NOMO-1 (cell line): ENCODE measurements at regions not wholly inside any gene's neighbourhood (a gene's known extent, or its start where the extent isn't known, plus 50 kb on each side); places are given as distances from the start of the nearest gene placed in this dataset.

Experiments used
- DNase-seq, 2 experiments: peaks; one replicate each; lab custom pipeline; 2025; ENCODE audit not compliant: unreplicated experiment in 2 of 2; lab: John Stamatoyannopoulos, UW

- no peak for DNase-seq
Measured at GRCh38 chr9:18020121-18020745, 441.4 kb downstream of the SH3GL2 start.

- no peak for DNase-seq
Measured at GRCh38 chr9:18022642-18023041, 443.8 kb downstream of the SH3GL2 start.

DNA sequence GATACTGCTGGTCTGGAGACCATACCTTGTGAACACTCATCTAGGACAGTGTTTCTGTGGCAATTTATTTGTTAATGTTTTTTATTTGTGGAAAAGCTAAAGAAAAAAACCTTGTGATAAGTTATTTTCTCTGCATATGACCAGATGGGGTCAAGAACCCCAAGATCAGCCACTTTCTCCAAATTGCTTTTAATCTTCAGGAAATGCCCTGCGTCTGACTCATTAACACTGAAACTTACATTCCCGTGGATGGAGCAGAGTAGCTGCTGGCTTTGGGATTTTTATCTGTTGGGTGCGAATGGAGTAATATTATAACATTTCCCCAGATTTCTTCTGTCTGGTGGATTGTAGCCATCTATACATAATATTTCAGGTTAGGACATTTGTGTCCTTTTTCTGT is 444.5 kb downstream of the SH3GL2 start:
- DNase-seq: no peak

GRCh38 chr9:18032636-18033035 is 441.3 kb upstream of the ADAMTSL1 start:
- DNase-seq: no peak

DNA sequence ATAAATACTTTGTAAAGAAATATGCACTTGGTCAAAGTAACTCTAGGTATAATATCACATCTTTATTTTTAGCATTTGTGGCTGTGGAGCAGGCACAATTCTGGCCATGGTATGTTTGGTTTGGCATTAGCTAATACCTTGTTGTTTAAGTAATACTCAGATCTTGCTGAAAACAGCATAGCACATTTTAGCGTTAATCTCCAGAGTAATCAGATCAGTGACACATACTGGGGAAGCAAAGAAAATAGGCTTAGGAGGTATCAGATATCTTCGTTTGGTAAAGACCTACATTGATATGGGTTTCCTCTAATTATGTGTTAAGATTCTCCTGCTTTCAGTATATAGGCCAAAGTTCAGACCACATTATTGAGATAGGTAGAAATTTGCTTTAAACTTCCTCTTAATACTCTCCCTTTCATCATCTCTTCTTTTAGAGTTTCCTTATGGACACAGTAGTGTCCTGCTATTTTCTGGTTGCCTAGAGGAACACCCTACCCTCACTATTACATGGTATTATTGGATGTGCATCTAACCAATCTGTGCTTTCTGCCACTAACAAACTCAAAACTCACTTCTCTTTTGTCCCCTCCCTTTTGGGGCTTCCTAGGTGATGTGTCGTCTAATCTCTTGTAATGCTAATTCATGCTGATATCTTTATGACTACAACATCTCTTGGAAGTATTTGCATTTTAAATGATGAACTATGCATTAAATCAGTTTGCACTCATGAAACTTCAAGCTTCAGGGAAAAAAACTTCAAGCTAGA is 437.3 kb upstream of the ADAMTSL1 start:
- no peak for DNase-seq

- DNase-seq: no peak
Measured at GRCh38 chr9:18037981-18038380, 436.0 kb upstream of the ADAMTSL1 start.

DNA sequence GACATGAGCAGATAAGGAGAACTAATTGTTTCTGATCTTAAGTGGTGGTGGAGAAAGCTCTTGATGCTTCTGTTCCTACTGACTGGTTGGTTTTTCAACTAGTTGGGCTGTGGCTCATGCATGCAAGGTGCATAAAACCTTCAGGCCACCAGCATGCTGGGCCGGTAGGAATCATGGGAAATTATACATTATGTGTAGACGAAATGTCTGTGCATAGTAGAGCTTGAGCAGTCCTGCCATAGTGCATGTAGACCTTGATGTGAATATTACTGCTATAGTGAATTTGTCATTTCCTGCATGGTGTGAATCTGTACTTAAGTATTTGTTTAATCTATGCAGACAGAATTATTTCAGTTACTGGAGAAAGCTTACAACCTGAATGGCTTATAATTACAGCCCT is 433.6 kb upstream of the ADAMTSL1 start:
- no peak for DNase-seq

DNA sequence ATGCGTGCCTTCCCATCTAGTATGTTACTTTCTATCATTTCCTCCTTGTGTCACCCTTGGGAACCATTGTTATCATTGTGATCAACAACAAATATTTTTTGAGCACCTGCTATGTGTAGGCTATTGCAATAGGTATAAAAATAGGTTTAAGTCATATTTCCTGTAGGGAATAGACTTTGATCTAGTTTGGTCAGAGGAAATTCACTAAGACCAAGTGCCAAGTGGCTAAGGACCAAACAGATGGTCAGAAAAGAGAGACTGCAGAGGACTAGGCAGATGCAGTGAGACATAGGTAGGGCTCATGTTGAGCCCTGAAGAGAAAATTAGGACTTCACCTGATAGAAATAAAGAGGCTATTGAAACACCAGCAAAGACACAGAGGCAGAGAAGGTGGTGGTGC is 430.0 kb upstream of the ADAMTSL1 start:
- no peak for DNase-seq

DNA sequence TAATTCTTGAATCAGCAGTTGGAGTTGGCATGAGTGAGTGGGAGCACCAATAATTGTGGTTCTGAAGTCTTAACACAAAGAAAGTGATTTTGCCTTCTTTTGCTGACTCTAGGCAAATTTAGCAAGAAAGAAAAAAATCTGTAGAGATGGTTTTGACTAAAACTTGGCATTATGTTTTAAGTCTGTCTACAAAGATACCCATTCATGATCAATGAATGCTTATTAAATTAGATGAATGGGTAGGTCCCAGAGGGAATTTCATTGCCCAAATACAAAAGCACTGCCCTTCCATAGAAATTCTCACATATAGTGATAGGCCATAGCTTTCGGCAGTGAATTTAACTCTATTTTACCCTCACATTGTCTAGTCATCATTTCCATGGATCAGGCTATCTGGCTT is 428.6 kb upstream of the ADAMTSL1 start:
- no peak for DNase-seq

GRCh38 chr9:18046068-18046467 is 427.9 kb upstream of the ADAMTSL1 start:
- DNase-seq: no peak

DNA sequence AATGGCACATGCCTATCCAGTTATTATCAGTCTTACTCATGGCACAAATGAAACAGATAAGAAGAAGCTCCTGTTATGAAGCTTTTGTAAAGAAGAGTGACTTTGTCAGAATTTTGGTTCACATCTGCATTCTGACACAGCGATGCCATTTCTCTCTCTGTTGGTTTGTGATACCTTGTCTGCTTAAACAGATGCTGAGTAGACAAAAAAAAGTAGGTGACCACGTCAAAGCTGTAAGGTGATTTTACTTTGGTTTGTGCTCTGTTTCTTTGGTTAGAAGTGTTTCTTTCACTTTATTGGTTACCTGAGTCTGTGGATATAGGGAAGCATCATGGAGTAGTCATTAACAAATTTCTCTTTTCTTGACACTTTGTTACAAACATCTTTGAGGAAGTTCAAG is 422.3 kb upstream of the ADAMTSL1 start:
- DNase-seq: no peak

- no peak for DNase-seq
Measured at GRCh38 chr9:18052060-18052459, 421.9 kb upstream of the ADAMTSL1 start.

GRCh38 chr9:18056269-18056992 is 417.5 kb upstream of the ADAMTSL1 start:
- DNase-seq: no peak

- DNase-seq: no peak
Measured at GRCh38 chr9:18056993-18057369, 417.0 kb upstream of the ADAMTSL1 start.

GRCh38 chr9:18058564-18059442 is 415.1 kb upstream of the ADAMTSL1 start:
- DNase-seq: no peak

- DNase-seq: no peak
Measured at GRCh38 chr9:18059447-18059846, 414.5 kb upstream of the ADAMTSL1 start.

DNA sequence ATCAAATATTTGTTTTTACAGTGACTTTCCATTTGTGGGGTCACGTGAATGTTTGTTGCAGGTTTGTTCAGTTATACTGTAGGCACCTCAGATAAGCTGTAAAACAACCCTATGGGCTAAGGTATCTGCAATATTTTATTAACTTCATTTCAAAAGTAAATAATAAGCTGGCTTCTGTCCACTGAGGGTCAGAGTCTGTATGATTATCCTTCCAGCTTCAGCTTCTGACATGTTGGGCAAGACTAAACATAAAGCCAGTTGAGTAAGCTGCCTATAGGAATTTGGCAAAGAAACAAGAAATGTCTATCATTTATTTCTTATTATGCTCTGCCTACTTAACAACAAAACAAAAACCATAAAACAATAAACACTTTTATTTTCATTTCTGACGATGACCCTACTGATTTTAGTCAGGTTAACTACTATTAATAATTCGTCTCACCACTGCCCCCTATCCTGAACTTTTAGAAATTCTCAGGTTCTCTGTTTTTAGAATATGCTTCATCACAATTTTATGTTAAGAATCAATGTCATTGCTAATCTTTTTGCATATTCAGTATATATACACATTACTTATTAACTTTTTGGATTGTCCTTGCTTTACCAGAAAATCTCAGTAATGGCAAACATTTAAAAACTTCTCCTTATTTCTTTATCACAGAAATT is 413.6 kb upstream of the ADAMTSL1 start:
- DNase-seq: no peak

DNA sequence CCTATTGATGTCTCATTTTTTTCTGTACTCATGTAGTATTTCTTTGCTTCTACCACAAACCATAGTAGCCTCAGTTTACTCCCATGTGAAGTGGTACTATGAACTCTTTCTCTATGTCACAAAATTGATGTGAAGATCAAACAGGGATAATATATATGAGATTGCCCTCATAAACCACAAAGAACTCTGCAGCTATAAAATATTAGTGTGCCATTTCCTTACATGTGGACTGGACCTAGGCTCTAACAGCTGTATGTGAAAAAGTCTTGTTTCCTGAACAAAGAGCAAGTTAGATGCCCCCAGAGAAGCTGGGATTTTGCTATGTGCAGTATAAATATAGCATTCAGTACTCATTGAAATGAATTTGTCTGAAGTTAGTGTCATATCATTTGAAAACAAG is 412.6 kb upstream of the ADAMTSL1 start:
- no peak for DNase-seq

DNA sequence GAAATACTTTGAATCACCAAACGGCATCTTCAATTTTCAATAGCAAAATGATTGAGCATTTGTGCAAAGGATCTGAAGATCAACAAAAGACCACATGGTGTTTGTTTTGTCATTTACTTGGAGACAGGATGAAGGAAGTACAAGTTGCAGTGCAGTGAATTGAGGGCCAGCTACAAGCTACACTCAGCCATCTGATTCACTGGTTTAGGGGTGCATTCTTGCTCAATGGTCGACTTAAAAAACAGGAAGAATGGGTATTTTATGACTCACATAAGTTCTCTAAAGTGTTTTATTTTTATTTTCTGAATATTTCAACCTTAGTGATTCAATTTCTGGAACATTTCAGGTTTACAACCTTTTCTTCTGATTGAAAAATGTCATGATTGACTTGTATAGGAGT is 412.1 kb upstream of the ADAMTSL1 start:
- DNase-seq: no peak

- DNase-seq: no peak
Measured at GRCh38 chr9:18063856-18064390, 410.0 kb upstream of the ADAMTSL1 start.
